ENCODE measurements at regions not wholly inside any gene's neighbourhood (a gene's known extent, or its start where the extent isn't known, plus 50 kb on each side); places are given as distances from the start of the nearest gene placed in this dataset.

DNA sequence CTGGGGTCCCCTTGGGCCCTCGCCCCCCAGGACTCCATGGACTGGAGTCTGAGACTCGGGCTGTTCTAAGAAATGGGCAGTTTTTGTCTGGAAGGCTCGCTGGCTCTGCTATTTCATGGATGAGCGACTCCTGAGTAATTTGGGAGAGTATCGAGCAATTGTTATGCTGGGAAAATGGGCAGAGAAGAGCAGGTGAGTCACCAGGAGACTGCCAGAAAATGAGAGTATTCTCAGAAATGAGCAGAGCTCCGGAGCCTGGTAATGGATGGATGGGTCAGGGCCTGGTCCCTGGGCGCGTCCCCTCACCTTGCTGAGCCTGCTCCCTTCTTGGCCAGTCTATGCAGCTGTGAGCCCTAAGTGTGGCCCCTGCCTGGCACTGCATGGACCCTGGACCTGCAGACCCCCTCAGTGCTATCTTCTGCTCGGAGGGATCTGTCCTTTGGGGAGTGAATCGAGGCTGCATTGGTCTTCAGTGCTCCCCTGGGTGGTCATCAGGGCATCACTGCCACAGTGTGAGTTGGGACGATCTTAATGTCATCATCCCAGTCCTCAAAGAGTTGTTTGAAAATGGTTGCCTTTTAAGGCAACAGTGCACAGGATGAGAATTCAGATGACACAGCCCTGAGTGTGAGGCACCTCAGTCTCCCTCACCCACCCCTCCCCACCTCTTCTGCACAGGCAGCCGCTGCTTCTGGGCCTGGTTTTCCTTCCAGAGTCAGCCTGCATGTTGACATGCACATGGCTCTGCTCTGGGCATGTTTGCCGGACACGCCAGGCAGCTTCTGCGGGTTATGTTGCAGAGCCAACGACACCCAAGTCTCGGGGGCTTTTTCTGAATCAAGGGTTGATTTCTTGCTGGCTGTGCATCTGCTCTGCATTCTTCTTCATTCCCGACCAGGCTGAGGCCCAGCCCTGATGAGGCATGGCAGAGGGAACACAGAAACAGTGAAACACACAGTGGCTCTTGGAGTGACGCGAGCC, 519.0 kb downstream of the TBC1D22A start:
- TF ChIP-seq CTCF (IDR thresholded peaks at IDR 0.05; ENCODE audit: low read length) (no peak), EZH2 (optimal IDR thresholded peaks at IDR 0.05; ENCODE audit: low read depth, low read length) (no peak)

All from MM.1S (cell line).